Tibial nerve (tissue), 3 donors: ENCODE measurements at regions not wholly inside any gene's neighbourhood (a gene's known extent, or its start where the extent isn't known, plus 50 kb on each side); places are given as distances from the start of the nearest gene placed in this dataset.

Experiments
- CTCF ChIP-seq, 5 experiments: fragments of 200-600 bp in 3 of 5; fragments of 450-650 bp in 2 of 5; sonication (generic) in 3 of 5; IDR thresholded peaks; one replicate each; pipeline ENCODE4 v1.5.1; 2016 to 2019; ENCODE audit warnings: antibody characterized with exemption in 5 of 5, mild to moderate bottlenecking in 3 of 5, moderate library complexity in 2 of 5
- POLR2A ChIP-seq, 2 donors: fragments of 450-650 bp; IDR thresholded peaks; one replicate each; pipeline ENCODE4 v1.6.1; 2017; ENCODE audit warnings: antibody characterized with exemption in 2 of 2, mild to moderate bottlenecking in 2 of 2, moderate library complexity in 2 of 2

- TF ChIP-seq CTCF (IDR thresholded peaks at IDR 0.05), result no peak
- no peak for TF ChIP-seq POLR2A (IDR thresholded peaks at IDR 0.05)
Measured at GRCh38 chr3:152102410-152102809, 166.3 kb upstream of the MBNL1 start.
